MCF 10A (cell line): ENCODE measurements at regions not wholly inside any gene's neighbourhood (a gene's known extent, or its start where the extent isn't known, plus 50 kb on each side); places are given as distances from the start of the nearest gene placed in this dataset.
A peak's percentile ranks its signal among the peaks of the same experiment; 100 is the strongest.

Source experiments
- BruUV-seq: library from RNA; stranded (reverse); fragments of 400-500 nt; replicated peaks from 2 replicates; lab custom pipeline; 2021; lab: Mats Ljungman, UMichigan
- CTCF ChIA-PET: fragments of 300-600 bp; sonication (Branson Sonifier 250); formaldehyde crosslinking; extraction: SDS; loops from one replicate; lab custom pipeline; 2021; ENCODE audit warnings: antibody characterized with exemption, inconsistent platforms; lab: Yijun Ruan, JAX
- POLR2A ChIA-PET: fragments of 300-600, 350-650 bp; sonication (Branson Sonifier 250); formaldehyde crosslinking; extraction: SDS; loops from one replicate; lab custom pipeline; 2020; ENCODE audit warnings: antibody characterized with exemption, inconsistent platforms; lab: Yijun Ruan, JAX
- DNase-seq: peaks from one replicate; pipeline ENCODE4 v3.0.0-alpha.2; 2018; ENCODE audit not compliant: unreplicated experiment
- H3K27ac Mint-ChIP-seq: one replicate; pipeline ENCODE4 v1.8.0; 2022; ENCODE audit warnings: mild to moderate bottlenecking, low read depth, mixed read lengths; ENCODE audit not compliant: unreplicated experiment
- H3K27me3 Mint-ChIP-seq: one replicate; pipeline ENCODE4 v1.8.0; 2022; ENCODE audit warnings: mixed read lengths; ENCODE audit not compliant: insufficient read depth, unreplicated experiment
- H3K36me3 Mint-ChIP-seq: one replicate; pipeline ENCODE4 v1.8.0; 2022; ENCODE audit warnings: mild to moderate bottlenecking, moderate library complexity, mixed read lengths; ENCODE audit not compliant: insufficient read depth, unreplicated experiment
- H3K4me1 Mint-ChIP-seq: one replicate; pipeline ENCODE4 v1.8.0; 2022; ENCODE audit warnings: mixed read lengths; ENCODE audit not compliant: insufficient read depth, unreplicated experiment
- H3K4me3 Mint-ChIP-seq: one replicate; pipeline ENCODE4 v1.8.0; 2022; ENCODE audit warnings: mild to moderate bottlenecking, moderate library complexity, mixed read lengths; ENCODE audit not compliant: unreplicated experiment
- H3K9me3 Mint-ChIP-seq: one replicate; pipeline ENCODE4 v1.8.0; 2022; ENCODE audit warnings: mixed read lengths; ENCODE audit not compliant: unreplicated experiment
- intact Hi-C: fragments of 100-400 bp; cut with micrococcal nuclease; formaldehyde crosslinking; loops from 2 replicates; pipeline ENCODE4 v1.14.1; 2022
- TF ChIP-seq, protein P1 (sequence below): fragments of 200-600 bp; IDR thresholded peaks from one replicate; pipeline ENCODE4 v1.8.0; 2022; ENCODE audit warnings: antibody characterized with exemption, mild to moderate bottlenecking; ENCODE audit not compliant: unreplicated experiment

GRCh38 chrX:100120956-100121355 lies 289.1 kb downstream of the PCDH19 start:
- no peak overlapping the region for H3K4me3 Mint-ChIP-seq
- intact Hi-C loops = no loop called here
- H3K27ac Mint-ChIP-seq = no peak overlapping the region
- no peaks in the 10 kb centered on the region for H3K36me3 Mint-ChIP-seq
- peaks cover 23% of the 10 kb centered on the region for H3K27me3 Mint-ChIP-seq
- ChIA-PET POLR2A (no interaction called here), CTCF (interaction anchor here (0.6 kb wide), 1 partner anchor 60 kb away, joined by 3 read pairs; no protein-coding TSS in a partner anchor)
- no peaks in the 10 kb centered on the region for H3K4me1 Mint-ChIP-seq
- no peak for DNase-seq
- H3K9me3 Mint-ChIP-seq = peaks cover 7% of the 10 kb centered on the region
- TF ChIP-seq, protein P1, sequence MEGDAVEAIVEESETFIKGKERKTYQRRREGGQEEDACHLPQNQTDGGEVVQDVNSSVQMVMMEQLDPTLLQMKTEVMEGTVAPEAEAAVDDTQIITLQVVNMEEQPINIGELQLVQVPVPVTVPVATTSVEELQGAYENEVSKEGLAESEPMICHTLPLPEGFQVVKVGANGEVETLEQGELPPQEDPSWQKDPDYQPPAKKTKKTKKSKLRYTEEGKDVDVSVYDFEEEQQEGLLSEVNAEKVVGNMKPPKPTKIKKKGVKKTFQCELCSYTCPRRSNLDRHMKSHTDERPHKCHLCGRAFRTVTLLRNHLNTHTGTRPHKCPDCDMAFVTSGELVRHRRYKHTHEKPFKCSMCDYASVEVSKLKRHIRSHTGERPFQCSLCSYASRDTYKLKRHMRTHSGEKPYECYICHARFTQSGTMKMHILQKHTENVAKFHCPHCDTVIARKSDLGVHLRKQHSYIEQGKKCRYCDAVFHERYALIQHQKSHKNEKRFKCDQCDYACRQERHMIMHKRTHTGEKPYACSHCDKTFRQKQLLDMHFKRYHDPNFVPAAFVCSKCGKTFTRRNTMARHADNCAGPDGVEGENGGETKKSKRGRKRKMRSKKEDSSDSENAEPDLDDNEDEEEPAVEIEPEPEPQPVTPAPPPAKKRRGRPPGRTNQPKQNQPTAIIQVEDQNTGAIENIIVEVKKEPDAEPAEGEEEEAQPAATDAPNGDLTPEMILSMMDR = no peak
- no TSS peak for BruUV-seq

GRCh38 chrX:100098660-100099375 lies 311.3 kb downstream of the PCDH19 start:
- Mint-ChIP-seq H3K9me3 (peaks cover 10% of the 10 kb centered on the region), H3K27me3 (peaks cover 61% of the 10 kb centered on the region), H3K4me1 (peaks cover 6% of the 10 kb centered on the region), H3K27ac (no peak overlapping the region), H3K4me3 (no peak overlapping the region), H3K36me3 (no peaks in the 10 kb centered on the region)
- ChIA-PET POLR2A (interaction anchor here (0.6 to 0.7 kb wide), 4 partner anchors 17 to 280 kb away, joined by 3 to 5 read pairs (median 4); no protein-coding TSS in a partner anchor), CTCF (interaction anchor here (0.6 to 1.0 kb wide), 5 partner anchors 17 to 912 kb away, joined by 3 to 4 read pairs (median 3); no protein-coding TSS in a partner anchor)
- TF ChIP-seq, protein P1 = no peak
- DNase-seq = peak; percentile 60
- intact Hi-C loops = no loop called here
- no TSS peak for BruUV-seq

- intact Hi-C loops = no loop called here
These were observed 319.1 kb downstream of the PCDH19 start for GRCh38 chrX:100090931-100091330.

GRCh38 chrX:100089724-100090123 lies 320.3 kb downstream of the PCDH19 start:
- no peak overlapping the region for H3K27ac Mint-ChIP-seq
- DNase-seq = no peak
- no peak overlapping the region for H3K4me3 Mint-ChIP-seq
- POLR2A ChIA-PET = no interaction called here
- H3K9me3 Mint-ChIP-seq = peaks cover 20% of the 10 kb centered on the region
- no TSS peak for BruUV-seq
- CTCF ChIA-PET = interaction anchor here (0.6 kb wide), 1 partner anchor 227 kb away, joined by 3 read pairs; no protein-coding TSS in a partner anchor
- peaks cover 28% of the 10 kb centered on the region for H3K27me3 Mint-ChIP-seq
- no peaks in the 10 kb centered on the region for H3K36me3 Mint-ChIP-seq
- TF ChIP-seq, protein P1 = no peak
- intact Hi-C loops = no loop called here
- H3K4me1 Mint-ChIP-seq = no peaks in the 10 kb centered on the region

More at GRCh38 chrX:100090931-100091330, 319.1 kb downstream of the PCDH19 start:
- Mint-ChIP-seq H3K9me3 (peaks cover 22% of the 10 kb centered on the region), H3K4me3 (no peak overlapping the region), H3K27me3 (peaks cover 32% of the 10 kb centered on the region), H3K4me1 (no peaks in the 10 kb centered on the region), H3K36me3 (no peaks in the 10 kb centered on the region), H3K27ac (no peak overlapping the region)
- BruUV-seq = no TSS peak
- CTCF ChIA-PET = no interaction called here
- DNase-seq = peak; percentile 53
- POLR2A ChIA-PET = no interaction called here
- TF ChIP-seq, protein P1 = no peak
